Upper lobe of left lung (tissue), 6 donors: ENCODE measurements at regions not wholly inside any gene's neighbourhood (a gene's known extent, or its start where the extent isn't known, plus 50 kb on each side); places are given as distances from the start of the nearest gene placed in this dataset.
"Not testable (repeated sequence)": the region's sequence is repeated elsewhere in the genome, so short reads cannot be mapped to it uniquely, and the experiment has no call there.

Experiments used
- ATAC-seq, 2 donors: fragments of 200-7000 bp; cut with Tn5 transposase; one replicate each; pipeline ENCODE4 v1.9.1; 2022; ENCODE audit warnings: mild to moderate bottlenecking in 2 of 2, moderate library complexity in 2 of 2; ENCODE audit not compliant: low FRiP score in 2 of 2
- DNase-seq, 2 donors: peaks; one replicate each; pipeline ENCODE4 v3.0.0-alpha.2; 2019 to 2020
- H3K27ac ChIP-seq, 4 donors: fragments of 200-600 bp; sonication (generic); one replicate each; pipeline ENCODE4 v1.5.1; 2016 to 2019
- H3K27me3 ChIP-seq, 4 donors: fragments of 200-600 bp; sonication (generic); one replicate each; pipeline ENCODE4 v1.5.1; 2017 to 2019
- H3K36me3 ChIP-seq, 4 donors: fragments of 200-600 bp; sonication (generic); one replicate each; pipeline ENCODE4 v1.5.1; 2016 to 2019
- H3K4me1 ChIP-seq, 4 donors: fragments of 200-600 bp; sonication (generic); one replicate each; pipeline ENCODE4 v1.5.1; 2018 to 2019
- H3K4me3 ChIP-seq, 4 donors: fragments of 200-600 bp; sonication (generic); one replicate each; pipeline ENCODE4 v1.5.1; 2017 to 2019; ENCODE audit warnings: mild to moderate bottlenecking in 2 of 4, moderate library complexity in 1 of 4
- H3K9me3 ChIP-seq, 4 donors: fragments of 200-600 bp; sonication (generic); one replicate each; pipeline ENCODE4 v1.5.1; 2018 to 2019
- EP300 ChIP-seq, 4 donors: sonication (generic); formaldehyde crosslinking; IDR thresholded peaks; one replicate each; pipeline ENCODE4 v1.5.1; 2017; ENCODE audit warnings: antibody characterized with exemption in 4 of 4, control low read depth in 2 of 4
- POLR2A ChIP-seq, 4 donors: fragments of 450-650 bp; IDR thresholded peaks; one replicate each; pipeline ENCODE4 v1.5.1; 2016 to 2017; ENCODE audit warnings: antibody characterized with exemption in 4 of 4, mild to moderate bottlenecking in 2 of 4
- POLR2AphosphoS5 ChIP-seq, 2 donors: sonication (generic); formaldehyde crosslinking; IDR thresholded peaks; one replicate each; pipeline ENCODE4 v1.5.1; 2017; ENCODE audit warnings: antibody characterized with exemption in 2 of 2
- WGBS, 2 donors: methylation state at CpG; one replicate each; pipeline ENCODE4 v1.1.5; 2017 to 2018; 5-methylcytosine and 5-hydroxymethylcytosine counted together
- TF ChIP-seq, protein P1 (sequence below), 6 experiments: fragments of 450-650 bp in 4 of 6; fragments of 200-600 bp in 2 of 6; sonication (generic) in 2 of 6; IDR thresholded peaks; one replicate each; pipeline ENCODE4 v1.5.1; 2016 to 2019; ENCODE audit warnings: antibody characterized with exemption in 6 of 6
- donor health status: DM: no; HTN: no; CAD: no; lungs with moderate emphysema.
- donor health status: DM: no; HTN: yes; CAD: no; lungs with severe emphysema.

DNA sequence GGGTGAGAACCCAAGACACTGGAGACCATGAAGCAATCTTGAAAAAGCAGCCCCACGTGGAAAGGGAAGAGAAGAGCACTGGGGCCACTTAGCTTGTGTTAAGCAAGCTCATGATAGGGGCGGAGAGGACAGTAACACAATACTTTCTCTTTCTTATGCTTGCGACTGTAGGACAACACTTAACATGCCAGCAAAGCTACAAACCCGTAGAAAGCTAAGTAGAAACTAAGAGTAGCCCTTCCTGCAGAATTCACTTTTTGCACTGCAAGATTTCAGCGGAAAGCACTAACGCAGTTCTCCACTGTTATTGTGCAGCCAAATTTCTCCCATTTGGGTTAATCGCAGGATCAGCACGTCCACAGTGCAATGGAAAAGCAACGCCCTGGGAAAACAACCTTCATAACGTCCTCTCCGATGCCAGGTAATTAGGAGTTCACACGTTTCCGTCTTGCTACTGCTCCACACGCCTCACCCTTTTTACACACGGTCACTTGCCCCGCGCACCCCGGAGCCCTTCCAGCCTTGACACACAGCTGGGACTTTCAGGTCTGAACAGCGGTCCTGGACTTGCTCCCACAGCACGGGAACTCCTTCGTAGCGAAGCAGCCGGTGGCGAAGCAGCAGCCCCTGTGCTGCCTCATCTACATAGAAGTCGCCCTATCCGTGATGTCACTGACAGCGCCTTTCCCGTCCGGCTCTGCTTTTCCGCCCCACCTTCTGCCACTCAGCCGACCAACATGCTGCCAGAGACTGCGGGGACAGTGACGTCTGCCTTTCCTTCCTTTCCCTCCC is 148.6 kb downstream of the PPIAL4G start:
- TF ChIP-seq, protein P1, sequence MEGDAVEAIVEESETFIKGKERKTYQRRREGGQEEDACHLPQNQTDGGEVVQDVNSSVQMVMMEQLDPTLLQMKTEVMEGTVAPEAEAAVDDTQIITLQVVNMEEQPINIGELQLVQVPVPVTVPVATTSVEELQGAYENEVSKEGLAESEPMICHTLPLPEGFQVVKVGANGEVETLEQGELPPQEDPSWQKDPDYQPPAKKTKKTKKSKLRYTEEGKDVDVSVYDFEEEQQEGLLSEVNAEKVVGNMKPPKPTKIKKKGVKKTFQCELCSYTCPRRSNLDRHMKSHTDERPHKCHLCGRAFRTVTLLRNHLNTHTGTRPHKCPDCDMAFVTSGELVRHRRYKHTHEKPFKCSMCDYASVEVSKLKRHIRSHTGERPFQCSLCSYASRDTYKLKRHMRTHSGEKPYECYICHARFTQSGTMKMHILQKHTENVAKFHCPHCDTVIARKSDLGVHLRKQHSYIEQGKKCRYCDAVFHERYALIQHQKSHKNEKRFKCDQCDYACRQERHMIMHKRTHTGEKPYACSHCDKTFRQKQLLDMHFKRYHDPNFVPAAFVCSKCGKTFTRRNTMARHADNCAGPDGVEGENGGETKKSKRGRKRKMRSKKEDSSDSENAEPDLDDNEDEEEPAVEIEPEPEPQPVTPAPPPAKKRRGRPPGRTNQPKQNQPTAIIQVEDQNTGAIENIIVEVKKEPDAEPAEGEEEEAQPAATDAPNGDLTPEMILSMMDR (IDR thresholded peaks at IDR 0.05), result no peak
- TF ChIP-seq POLR2A (IDR thresholded peaks at IDR 0.05) (peak; percentile 53 to 92 (median 72)), POLR2AphosphoS5 (IDR thresholded peaks at IDR 0.05) (peak; percentile 97 to 98), EP300 (IDR thresholded peaks at IDR 0.05) (peak in 1 of 4 donors; percentile 43)
- WGBS, 2 donors, result 0% methylated on average over 33 of the region's 33 CpGs
- H3K4me3 ChIP-seq, result peak overlapping the region; percentile 4 to 54 (median 42)
- no peaks in the 10 kb centered on the region for H3K9me3 ChIP-seq
- H3K4me1 ChIP-seq, result peaks cover 4 to 16% (median 9%) of the 10 kb centered on the region in 4 donors
- H3K27me3 ChIP-seq, result peaks cover 0 to 4% (median 0%) of the 10 kb centered on the region in 4 donors
- ATAC-seq (peak; percentile 94), DNase-seq (peak; percentile 86 to 94)
- no peaks in the 10 kb centered on the region for H3K36me3 ChIP-seq
- peak overlapping the region; percentile 68 to 88 (median 78) for H3K27ac ChIP-seq

DNA sequence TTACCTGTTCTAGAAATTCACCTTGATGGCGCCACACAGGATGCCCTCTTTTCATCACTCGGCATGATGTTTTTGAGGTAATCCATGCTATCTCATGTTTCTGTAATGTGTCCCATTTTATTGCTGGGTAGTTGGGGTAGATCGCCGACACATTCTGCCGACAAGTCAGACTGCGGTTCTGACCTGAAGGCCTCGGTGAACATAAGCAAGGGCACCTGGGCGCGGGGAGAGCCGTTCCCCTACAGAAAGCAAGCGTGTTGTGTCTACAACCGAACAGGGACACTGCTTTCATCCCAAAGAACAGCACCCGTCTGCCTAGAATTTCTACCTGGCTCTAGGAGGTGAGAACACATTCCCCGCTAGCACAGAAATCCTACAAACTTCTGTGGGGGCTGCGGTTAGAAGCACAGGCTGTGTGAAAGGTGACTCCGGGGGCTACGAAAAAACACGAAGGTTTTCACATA is 149.2 kb downstream of the PPIAL4G start:
- no peaks in the 10 kb centered on the region for H3K9me3 ChIP-seq
- H3K27ac ChIP-seq, result peak overlapping the region in 3 of 4 donors; percentile 68 to 88 (median 87)
- ATAC-seq, result no peak
- H3K36me3 ChIP-seq, result no peaks in the 10 kb centered on the region
- H3K4me3 ChIP-seq, result peak overlapping the region in 3 of 4 donors; percentile 32 to 54 (median 51)
- peaks cover 4 to 16% (median 9%) of the 10 kb centered on the region in 4 donors for H3K4me1 ChIP-seq
- TF ChIP-seq EP300 (IDR thresholded peaks at IDR 0.05), result no peak
- TF ChIP-seq POLR2AphosphoS5 (IDR thresholded peaks at IDR 0.05), result no peak
- TF ChIP-seq, protein P1 (IDR thresholded peaks at IDR 0.05), result no peak
- TF ChIP-seq POLR2A (IDR thresholded peaks at IDR 0.05), result no peak
- WGBS, 2 donors, result 19 to 33% methylated on average over 18 of the region's 18 CpGs
- no peak for DNase-seq
- H3K27me3 ChIP-seq, result peaks cover 0 to 8% (median 0%) of the 10 kb centered on the region in 4 donors

DNA sequence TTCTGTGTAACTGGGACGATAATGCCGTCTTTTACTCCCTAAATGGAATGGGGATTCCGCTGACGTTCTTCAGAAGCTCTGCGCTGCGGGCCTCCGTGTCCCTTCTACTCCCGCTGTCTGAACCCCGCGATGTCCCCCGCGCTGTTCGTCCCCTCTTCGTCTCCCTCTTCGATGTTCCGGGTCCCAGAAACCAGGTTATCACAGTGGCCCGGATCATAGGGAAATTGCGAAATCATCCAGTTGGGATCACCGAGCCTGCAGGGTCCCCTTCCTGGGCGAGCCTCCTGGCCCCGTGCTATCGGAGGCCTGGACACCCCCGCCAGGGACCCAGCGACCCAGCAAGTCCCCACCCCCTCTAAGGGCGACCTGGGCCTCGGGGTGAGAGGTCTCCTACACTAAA is 154.2 kb downstream of the PPIAL4G start:
- TF ChIP-seq EP300 (IDR thresholded peaks at IDR 0.05) (no peak), POLR2A (IDR thresholded peaks at IDR 0.05) (no peak), POLR2AphosphoS5 (IDR thresholded peaks at IDR 0.05) (no peak)
- ATAC-seq, result no peak
- WGBS, 2 donors, result 38 to 87% methylated on average over 26 of the region's 26 CpGs
- Histone ChIP-seq H3K4me3 (no peak overlapping the region), H3K36me3 (no peaks in the 10 kb centered on the region), H3K27ac (no peak overlapping the region), H3K9me3 (no peaks in the 10 kb centered on the region), H3K4me1 (peaks cover under 1 to 5% (median 4%) of the 10 kb centered on the region in 4 donors), H3K27me3 (peaks cover 0 to 12% (median 0%) of the 10 kb centered on the region in 4 donors)
- DNase-seq, result peak in 1 of 2 donors; percentile 34

DNA sequence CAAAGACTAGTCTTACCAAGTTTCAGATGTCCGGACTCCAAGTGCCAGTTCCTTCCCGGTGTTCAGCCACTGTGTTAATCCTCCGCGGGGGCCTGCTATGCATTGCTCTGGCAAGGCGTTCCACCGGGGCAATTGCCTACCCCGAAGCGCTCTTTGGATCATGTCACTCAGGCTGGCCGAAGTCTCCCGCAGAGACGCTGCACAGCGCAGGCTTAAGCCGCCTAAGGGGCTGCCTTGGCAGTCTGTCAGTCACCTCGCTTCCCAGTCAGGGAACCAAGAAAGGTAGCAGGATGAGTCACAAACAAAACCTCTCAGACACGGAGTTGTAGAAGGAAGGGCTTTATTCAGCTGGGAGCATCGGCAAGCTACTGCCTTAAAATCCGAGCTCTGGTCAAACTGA is 158.1 kb downstream of the PPIAL4G start:
- H3K4me1 ChIP-seq, H3K36me3 ChIP-seq, H3K4me3 ChIP-seq, H3K27ac ChIP-seq, H3K9me3 ChIP-seq, ATAC-seq: not testable (repeated sequence)
- DNase-seq, result peak in 1 of 2 donors; percentile 45
- peaks cover 0 to 12% (median 0%) of the 10 kb centered on the region in 4 donors for H3K27me3 ChIP-seq
- 93 to 94% methylated on average over 17 of the region's 17 CpGs for WGBS, 2 donors

DNA sequence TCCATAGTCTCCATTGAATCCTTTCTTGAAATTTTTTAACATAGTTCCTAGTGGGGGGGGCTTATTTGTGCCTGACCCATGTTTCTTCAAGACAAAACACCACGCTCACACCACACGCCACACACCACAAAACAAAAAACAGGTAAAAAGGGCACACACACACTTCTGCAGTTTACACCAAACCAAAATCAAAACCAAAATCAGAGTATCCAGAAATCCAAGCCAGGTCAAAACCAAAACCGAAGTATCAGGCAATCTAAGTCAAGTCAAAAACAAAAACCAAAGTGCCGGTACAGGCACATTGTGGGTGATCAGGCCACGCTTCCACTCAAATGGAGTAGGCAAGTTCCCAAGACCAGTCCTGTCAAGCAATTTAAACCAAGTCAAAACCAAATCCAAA is 158.6 kb downstream of the PPIAL4G start:
- not testable (repeated sequence) for H3K36me3 ChIP-seq, H3K9me3 ChIP-seq, H3K4me1 ChIP-seq, ATAC-seq, H3K4me3 ChIP-seq, H3K27me3 ChIP-seq, H3K27ac ChIP-seq, DNase-seq
- 94 to 97% methylated on average over 5 of the region's 5 CpGs for WGBS, 2 donors

DNA sequence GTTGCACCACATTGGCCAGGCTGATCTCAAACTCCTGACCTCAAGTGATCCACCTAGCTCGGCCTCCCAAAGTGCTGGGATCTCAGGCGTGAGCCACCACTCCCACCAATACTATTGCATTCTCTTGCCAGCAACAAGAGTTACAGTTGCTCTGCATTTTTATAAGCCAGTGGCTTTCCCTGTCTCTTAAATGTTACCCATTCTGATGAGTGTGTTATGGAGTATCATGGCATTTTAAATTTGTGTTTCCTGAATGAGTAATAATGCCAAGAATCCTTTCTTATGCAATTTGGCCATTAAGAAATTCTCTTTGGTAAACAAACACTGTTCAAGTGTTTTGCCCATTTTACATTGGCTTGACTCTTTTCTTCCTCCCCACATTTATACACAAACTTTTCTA is 163.0 kb downstream of the PPIAL4G start:
- not testable (repeated sequence) for H3K36me3 ChIP-seq, H3K27ac ChIP-seq, H3K27me3 ChIP-seq, ATAC-seq, H3K9me3 ChIP-seq, H3K4me1 ChIP-seq, DNase-seq, H3K4me3 ChIP-seq
- WGBS, 2 donors, result 96 to 100% methylated on average over 2 of the region's 2 CpGs

DNA sequence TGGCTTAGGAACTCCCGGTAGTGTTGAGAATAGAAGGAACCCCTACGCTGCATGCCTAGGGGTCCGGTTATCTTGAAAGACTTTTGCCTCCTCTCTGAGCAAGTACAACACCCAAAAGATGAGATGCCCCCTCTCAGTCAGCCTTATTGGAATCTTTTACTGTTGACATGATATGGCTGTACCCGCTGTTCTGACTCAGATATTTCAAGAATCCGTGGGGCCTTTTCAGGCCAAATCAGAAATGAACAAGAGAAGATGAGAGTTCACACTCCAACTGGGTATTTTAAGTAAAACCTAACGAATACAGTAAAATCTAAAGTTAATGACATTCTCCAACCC is 164.2 kb downstream of the PPIAL4G start:
- 62 to 85% methylated on average over 6 of the region's 6 CpGs for WGBS, 2 donors
- H3K27ac ChIP-seq, result peak overlapping the region in 3 of 4 donors; percentile 31 to 52 (median 51)
- peaks cover 0 to 6% (median 2%) of the 10 kb centered on the region in 4 donors for H3K4me1 ChIP-seq
- H3K4me3 ChIP-seq, result peak overlapping the region in 3 of 4 donors; percentile 23 to 38 (median 37)
- ATAC-seq, result no peak
- H3K36me3 ChIP-seq, result no peaks in the 10 kb centered on the region
- DNase-seq, result no peak
- H3K27me3 ChIP-seq, result peaks cover 0 to 5% (median 0%) of the 10 kb centered on the region in 4 donors
- TF ChIP-seq, protein P1 (IDR thresholded peaks at IDR 0.05), result no peak
- TF ChIP-seq POLR2AphosphoS5 (IDR thresholded peaks at IDR 0.05) (no peak), POLR2A (IDR thresholded peaks at IDR 0.05) (no peak), EP300 (IDR thresholded peaks at IDR 0.05) (no peak)
- no peaks in the 10 kb centered on the region for H3K9me3 ChIP-seq
